Stimulated activated CD4-positive, alpha-beta T cell treated with anti-CD3 and anti-CD28 coated beads, Interleukin-12 subunit alpha, Interleukin-12 subunit beta, amount 100 ng/mL, for 48 hours (primary cell): ENCODE measurements at regions not wholly inside any gene's neighbourhood (a gene's known extent, or its start where the extent isn't known, plus 50 kb on each side); places are given as distances from the start of the nearest gene placed in this dataset.
A peak's percentile ranks its signal among the peaks of the same experiment; 100 is the strongest.
"Not testable (repeated sequence)": the region's sequence is repeated elsewhere in the genome, so short reads cannot be mapped to it uniquely, and the experiment has no call there.

ENCODE experiments used
- DNase-seq, 3 donors: peaks; one replicate each; pipeline ENCODE4 v3.0.0-alpha.2; 2020; ENCODE audit warnings: low read depth in 2 of 3, low spot score in 1 of 3

DNA sequence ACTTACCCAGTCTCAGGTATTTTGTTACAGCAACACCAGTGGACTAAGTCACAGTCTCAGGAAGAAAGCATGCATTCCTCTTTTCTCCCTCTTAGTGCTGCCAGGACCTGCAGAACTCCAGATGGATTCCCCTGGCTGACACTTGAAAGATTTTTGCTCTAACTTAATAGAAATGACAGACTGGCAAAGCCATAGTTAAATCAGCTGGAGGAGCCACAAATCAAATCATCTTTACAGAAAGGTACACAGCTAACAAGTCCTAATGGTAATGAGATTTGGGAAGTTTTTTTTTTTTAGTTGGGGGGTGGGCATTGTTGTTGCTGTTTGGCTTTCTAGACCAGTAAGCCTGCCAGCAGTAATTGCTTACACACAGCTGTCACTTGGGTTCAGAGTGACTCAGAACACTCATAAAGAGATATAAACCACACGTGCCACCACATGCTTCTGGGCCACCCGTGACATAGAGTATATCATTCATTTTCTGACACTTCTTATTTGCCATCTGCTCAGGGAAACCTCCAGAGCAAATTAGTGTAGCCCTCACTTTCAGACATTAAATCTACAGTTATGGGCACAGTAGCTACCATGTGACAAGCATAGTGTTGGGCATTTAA, 72.4 kb downstream of the FH start:
- no peak for DNase-seq

DNA sequence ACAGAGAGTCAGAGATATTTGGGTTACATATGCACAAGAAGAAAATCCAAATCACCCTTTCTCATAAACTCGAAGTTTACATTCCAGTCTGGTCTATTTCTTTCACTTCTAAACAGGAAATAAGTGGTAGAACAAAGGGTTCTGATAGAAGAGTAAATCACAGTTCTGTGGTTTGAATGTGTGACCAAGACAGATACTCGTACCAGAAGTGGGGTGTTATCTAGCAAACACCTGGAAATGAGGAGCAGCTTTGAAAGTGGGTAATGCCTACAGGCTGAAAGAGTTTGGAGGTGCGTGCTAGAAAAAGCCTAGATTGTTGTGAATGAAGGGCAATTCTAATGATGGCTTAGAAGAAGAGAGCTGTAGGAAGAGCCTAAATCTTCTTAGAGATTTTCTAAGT, 74.7 kb downstream of the FH start:
- DNase-seq, result no peak

DNA sequence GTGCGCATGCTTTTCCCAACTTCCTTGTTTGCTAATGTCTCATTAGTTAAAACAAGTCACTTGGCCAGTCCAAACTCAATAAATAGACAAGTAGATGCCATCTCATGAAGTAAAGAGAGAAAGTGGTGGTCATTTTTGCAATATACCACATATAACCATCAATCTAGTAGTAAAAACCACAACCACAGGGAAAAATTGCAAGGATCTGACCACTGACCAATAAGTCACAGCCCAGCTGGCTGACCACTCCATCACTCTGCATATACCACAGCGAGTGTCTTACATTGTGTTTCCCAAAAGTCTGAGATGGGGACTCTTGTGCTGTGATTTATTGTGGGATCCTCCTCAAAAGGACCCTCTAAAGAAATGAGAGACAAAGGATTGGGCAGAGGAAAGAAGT, 76.0 kb downstream of the FH start:
- no peak for DNase-seq

DNA sequence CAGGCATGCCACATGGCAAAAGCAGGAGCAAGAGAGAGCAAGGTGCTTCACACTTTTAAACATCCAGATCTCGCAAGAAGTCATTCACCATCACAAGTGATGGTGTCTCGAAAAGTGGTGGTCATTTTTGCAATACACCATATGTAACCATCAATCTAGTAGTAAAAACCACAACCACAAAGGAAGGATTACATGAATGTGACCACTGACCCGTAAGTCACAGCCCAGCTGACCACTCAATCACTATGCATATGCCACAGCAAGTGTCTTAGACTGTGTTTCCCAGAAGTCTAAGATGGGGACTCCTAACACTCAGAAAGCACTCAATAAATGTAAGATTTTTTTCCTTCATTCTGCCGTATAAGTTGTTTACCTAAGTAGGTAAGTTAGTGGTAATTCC, 76.9 kb downstream of the FH start:
- no peak for DNase-seq

DNA sequence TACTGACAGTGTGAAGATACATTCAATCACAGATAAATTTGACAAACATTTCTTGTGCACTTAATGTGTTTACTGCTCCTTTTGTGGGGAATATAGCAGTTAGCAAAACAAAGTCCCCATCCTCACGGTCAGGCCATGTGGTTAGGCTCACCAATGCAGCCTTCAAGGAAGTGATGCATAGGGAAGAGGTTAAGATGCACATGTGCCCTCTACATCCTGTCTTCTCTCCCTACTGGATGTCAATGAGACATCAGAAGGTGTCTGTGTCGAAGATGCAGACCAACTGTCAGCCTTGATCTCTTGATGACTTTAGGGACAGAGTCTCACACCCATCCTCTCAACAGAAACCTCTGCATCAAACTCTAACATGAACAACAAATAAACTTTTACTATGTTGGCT, 78.7 kb downstream of the FH start:
- no peak for DNase-seq

DNA sequence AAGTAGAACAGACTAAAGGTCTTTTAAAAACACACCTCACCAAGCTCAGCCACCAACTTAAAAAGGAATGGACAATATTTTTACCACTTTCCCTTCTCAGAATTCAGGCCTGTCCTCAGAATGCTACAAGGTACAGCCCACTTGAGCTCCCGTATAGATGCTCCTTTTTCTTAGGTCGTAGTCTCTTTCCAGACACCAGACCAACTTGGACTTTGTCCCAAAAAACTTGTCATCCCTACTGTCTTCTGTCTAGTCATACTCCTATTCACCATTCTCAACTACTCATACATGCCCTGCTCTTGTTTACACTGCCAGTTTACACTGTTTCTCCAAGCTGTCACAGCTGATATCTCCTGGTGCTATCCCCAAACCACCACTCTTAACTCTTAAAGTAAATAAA, 80.9 kb downstream of the FH start:
- DNase-seq, result not testable (repeated sequence)

DNA sequence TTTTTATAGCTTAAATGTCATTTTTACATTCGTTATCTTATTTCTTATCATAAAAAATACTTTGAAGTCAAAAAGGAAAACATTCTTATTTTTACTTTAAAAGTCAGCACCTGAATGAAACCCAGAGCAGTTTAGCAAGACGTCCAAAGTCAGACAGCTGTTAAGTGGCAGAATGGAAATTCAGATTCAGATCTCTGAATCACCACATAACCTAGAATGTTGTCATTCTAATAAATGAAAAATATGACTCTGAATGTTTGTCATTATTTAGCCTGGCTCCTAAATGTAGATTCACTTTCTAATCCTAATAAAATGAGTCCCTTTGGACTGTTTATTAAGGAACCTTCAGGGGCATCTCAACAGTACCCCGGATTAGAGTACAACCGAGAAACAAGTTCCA, 75.2 kb upstream of the RGS7 start:
- no peak for DNase-seq

DNA sequence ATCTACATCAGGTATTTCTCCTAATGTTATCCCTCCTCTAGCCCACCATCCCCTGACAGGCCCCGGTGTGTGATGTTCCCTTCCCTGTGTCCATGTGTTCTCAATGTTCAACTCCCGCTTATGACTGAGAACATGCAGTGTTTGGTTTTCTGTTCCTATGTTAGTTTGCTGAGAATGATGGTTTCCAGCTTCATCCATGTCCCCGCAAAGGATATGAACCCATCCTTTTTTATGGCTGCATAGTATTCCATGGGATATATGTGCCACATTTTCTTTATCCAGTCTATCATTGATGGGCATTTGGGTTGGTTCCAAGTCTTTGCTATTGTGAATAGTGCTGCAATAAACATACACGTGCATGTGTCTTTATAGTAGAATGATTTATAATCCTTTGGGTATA, 68.1 kb upstream of the RGS7 start:
- DNase-seq, result not testable (repeated sequence)

DNA sequence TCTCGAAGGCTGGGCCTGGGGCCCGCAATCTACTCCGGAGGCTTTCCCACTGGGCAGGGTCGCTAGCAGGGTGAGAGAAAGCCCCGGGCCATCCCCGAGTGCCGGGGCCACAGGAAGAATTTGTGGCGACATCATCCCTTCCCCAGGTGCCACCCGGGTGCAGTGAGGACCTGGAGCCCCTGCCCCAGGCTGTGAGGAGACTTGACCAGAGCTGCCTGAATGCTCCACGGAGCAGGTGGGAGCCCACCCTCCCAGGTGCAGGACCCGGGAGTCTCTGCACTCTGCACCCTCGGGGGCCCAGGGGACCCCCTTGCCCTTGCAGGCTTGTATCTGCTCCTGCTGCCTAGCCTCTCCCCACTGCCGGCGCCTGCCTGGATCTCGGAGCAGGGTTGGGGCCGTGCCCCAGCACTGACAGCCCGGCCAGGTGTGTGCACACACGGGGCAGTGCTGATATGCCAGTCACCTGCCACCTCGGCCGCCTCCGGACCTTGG, 67.5 kb upstream of the RGS7 start:
- no peak for DNase-seq

DNA sequence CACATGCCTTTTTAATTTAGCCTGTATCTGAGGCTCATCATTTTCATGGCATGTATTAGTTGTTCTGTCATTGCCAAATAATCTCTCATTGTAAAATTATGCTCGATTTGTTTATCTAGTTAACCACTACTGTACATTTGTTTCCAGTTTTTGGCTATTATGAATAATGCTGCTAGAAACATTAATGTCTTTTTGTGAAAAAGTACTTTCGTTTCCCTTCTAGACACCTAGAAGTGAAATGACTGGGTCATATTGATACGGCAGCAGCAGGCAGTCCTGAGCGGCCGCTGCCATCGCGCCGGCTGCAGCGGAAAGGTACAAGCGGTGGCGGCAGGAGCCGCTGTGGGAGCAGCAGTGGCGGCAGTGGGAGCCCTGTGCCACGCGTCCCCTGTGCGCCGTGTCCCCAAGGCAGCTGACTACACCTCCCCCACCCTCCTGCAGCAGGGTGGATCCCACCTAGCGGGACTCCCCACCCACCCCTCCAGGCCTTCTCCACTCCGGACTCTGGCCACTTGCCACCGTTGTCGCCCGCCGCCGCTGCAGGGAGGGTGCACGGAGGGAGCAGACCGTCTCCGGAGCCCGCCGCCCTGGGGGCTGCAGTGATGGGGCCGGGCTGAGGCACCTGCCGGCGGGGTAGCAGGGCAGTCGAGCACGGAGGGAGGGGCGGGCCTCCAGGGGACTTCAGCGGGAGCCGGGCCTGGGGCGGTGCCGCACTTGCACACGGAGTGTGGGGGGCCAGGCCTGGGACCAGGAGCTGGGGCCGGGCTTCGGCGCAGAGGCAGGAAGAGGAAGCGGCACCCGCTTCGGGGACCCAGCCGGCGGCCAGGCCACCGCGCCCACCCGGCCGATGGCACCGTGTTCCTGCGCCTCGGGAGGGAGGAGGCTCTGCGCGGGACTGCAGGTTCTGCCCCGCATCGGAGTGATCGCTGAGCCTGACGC, 66.8 kb upstream of the RGS7 start:
- DNase-seq, result peak in 1 of 3 donors; percentile 3

DNA sequence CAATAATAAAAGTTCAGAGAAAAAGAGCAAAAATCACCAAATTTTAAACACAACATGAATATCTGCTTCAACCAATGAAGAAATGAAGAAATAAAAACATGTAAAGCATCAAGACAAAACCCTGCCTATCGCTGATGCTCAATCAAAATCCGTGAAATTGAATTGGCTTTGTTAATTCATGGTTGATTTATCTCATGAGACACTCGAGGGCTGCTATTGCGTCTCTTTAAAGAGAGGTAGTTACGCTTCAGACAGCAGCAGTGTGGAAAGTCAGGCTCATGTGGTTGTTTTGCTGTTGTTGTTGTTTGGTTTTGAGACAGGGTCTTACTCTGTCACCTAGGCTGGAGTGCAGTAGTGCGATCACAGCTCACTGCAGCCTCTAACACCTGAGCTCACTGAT, 65.5 kb upstream of the RGS7 start:
- no peak for DNase-seq

DNA sequence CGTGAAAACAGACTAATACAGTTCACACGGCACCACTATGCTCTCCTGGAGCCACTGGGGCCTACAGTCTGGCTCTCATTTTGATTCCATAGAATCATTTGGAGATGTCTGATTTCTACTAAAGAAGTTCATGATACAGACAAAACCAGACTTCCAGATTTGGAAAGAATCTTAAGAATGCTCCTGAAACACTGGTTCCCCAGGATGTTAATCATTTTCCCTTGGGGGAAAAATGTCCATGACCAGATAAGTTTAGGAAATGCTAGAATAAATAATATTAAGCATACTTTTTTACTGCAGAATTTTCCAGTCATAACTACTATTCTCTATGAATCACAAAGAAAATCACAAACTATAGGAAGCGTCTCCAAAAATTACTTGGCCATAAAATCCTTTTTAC, 63.0 kb upstream of the RGS7 start:
- DNase-seq, result no peak

DNA sequence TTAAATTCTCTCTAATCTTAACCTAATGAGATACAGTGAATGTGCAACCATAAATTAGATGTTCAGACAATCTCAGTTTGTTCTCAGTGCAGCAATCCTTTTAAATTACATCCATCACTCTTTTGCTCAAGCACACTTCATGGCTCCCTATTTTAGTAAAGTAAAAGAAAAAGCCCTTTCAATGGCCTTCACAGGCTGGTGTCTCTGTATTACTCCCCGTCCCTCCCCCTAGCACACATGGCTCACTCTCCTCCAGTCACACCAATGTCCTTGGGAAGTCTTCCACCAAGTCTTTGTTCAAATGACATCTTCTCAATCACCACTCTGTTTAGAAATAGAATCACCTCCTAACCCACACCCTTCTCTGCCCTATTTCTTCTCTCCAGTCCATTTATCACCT, 60.3 kb upstream of the RGS7 start:
- no peak for DNase-seq

DNA sequence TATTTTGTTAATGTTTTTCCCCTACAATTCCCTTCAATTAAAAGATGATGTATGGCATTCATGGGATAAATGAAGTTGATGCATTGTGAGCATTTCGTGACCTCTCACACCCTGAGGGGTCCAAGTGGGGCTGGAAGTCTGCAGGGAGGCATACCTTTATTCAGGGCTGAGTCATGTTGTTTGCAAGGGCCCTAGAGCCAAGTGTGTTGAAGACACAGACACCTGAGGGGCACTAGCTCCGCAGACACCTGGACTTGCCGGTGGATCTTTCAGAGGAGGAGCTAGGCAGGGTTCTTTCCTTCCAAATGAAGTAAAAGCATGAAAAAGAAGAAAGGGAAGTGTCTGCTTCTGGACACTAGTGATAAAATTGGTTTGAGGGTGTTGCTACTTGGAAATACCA, 57.0 kb upstream of the RGS7 start:
- DNase-seq, result no peak

DNA sequence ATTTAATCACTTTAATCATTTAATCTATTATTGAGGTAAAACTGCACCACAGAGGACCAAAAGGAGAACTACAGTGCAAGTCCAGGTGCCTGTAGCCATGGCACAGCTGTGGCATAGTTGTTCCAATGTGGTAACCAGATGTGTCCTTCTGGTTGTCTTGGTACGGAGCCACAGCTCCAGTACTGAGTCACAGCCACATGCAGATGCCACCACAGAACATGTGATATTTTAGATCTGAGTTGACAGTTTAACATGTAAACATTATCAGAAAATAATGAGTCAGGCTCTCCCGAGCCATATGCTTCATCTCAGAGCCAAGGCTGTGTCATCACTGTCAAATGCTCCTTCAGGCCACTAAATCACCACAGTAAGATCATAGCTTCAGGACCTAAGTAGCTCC, 56.4 kb upstream of the RGS7 start:
- DNase-seq, result no peak

DNA sequence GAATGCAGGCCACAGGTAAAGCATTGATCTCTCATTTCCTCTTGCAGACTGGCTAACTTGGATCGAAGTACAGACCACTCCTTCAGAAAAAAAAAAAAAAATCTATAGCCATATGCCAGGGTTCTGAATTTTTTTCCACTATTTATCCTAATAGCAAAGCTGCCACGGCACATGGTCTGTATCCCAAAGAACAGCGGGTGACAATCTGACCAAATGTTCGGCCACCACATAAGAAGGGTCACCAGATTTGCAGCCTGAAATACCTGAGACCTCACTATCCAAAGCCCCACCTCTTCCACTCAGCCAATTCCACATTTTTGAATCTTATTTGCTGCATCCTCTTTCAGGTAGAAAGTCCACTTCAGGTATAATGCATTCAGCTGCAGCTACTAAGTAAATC, 55.6 kb upstream of the RGS7 start:
- no peak for DNase-seq

DNA sequence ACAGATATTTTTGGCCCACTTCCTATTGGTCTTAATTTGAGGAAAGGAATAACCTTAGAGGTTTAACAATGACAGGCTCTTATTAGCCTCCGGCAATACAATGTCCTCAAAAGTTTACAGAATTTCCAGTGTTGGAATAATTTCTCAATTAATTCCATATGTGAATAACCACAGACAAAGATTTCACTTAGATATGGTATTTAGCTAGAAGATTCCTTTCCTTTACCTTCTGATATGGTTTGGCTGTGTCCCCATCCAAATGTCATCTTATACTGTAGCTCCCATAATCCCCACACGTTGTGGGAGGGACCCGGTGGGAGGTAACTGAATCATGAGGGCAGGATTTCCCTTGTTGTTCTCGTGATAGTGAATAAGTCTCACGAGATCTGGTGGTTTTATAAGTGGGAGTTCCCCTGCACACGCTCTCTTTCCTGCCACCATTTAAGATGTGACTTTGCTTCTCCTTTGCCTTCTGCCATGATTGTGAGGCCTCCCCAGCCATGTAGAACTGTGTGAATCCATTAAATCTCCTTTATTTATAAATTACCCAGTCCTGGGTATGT, 54.9 kb upstream of the RGS7 start:
- DNase-seq, result no peak

DNA sequence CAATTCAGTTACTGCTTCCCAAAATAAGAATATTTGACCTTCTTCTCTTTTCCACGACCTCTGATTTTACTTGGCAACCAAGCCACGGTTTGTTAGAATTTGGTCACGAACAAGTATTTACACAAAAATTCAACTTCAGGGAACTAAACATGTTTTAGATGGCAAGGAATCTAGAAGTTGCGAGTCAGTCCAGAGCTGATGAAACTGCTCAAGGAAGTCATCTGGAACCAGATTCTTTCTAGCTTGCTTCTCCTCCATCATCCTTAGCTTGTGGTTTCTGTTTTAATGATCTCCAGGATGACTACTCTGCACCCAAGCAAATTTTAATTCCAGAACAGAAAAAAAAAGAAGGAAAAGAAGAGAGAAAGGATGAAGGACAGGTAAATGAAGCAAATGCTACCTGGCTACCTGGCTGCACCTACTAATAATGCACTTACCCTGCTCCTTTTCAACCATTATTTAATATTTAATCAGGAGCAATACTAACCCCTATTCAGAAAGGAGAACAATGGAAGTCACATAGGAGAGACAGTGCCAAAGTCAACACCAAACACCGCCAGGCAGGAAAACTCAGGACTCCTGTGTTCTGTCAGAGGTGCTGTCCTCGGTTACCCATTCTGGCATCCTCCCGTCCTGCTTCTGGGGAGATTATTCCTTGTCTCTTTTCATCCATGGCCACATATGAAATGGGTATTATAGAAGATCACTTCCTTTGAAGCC, 54.2 kb upstream of the RGS7 start:
- no peak for DNase-seq

DNA sequence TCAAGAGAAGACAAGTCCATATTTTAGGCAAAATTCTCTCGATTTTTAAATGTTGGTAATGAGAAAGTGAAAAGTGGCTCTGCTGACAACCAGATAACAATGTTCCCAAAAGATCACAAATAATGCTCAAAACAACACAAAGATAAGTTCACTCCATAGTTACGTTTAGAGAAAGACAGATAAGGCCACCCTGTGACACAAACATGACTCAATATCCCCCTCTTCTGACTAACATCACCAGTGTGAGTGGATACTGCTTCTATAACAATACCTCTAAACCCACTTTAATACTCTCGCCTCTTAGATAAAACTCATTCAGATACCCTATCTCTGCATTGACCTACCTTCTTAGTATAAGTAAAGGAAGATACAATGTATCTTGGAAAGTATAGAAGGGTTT, 51.2 kb upstream of the RGS7 start:
- DNase-seq, result no peak
